ENCODE measurements at regions not wholly inside any gene's neighbourhood (a gene's known extent, or its start where the extent isn't known, plus 50 kb on each side); places are given as distances from the start of the nearest gene placed in this dataset.

GRCh38 chr3:189563853-189564563 lies 67.2 kb upstream of the TP63 start (continued):
- TF ChIP-seq MEF2A (IDR thresholded peaks at IDR 0.05; ENCODE audit: insufficient read depth, low read depth, low read length) (peak; percentile 85), NR2C1 (IDR thresholded peaks at IDR 0.05) (no peak), CTCF (IDR thresholded peaks at IDR 0.05 in 2 of 3, conservative IDR thresholded peaks at IDR 0.05 in 1 of 3; ENCODE audit: control insufficient read depth in 2 of 3, extremely low read depth in 1 of 3, insufficient read depth in 1 of 3, low read depth in 3 of 3, low read length in 3 of 3) (0 out of 6 replicates have a peak, but pooled peaks of 2 of the 3 experiments have one; percentile 3 to 5), MTA2 (IDR thresholded peaks at IDR 0.05; ENCODE audit: low read depth) (peak; percentile 64; the same call in 1 of the 2 replicates), RAD21 (IDR thresholded peaks at IDR 0.05; ENCODE audit: insufficient read depth, low read depth, low read length) (peak; percentile 34; the same call in 1 of the 2 replicates), HDGF (IDR thresholded peaks at IDR 0.05) (no peak), STAT3 (IDR thresholded peaks at IDR 0.05; ENCODE audit: low read depth, low read length) (peak; percentile 89; the same call in 1 of the 2 replicates), REST (IDR thresholded peaks at IDR 0.05; ENCODE audit: low read depth, low read length) (no peak), NBN (IDR thresholded peaks at IDR 0.05) (no peak), GABPA (IDR thresholded peaks at IDR 0.05; ENCODE audit: low read depth) (no peak), EP300 (IDR thresholded peaks at IDR 0.05; ENCODE audit: borderline replicate concordance in 1 of 2, control insufficient read depth in 1 of 2, low read depth in 2 of 2, low read length in 2 of 2) (peak; percentile 43 to 51; a peak in 2 of 4 replicates), DPF2 (IDR thresholded peaks at IDR 0.05) (peak; percentile 63; the same call in 1 of the 2 replicates), CBX3 (IDR thresholded peaks at IDR 0.05; ENCODE audit: borderline replicate concordance, low read depth) (no peak), BCL11A (IDR thresholded peaks at IDR 0.05; ENCODE audit: low read depth, low read length) (peak; percentile 80), YY1 (IDR thresholded peaks at IDR 0.05; ENCODE audit: low read depth, low read length) (0 out of 2 replicates have a peak, but pooled peaks have one; percentile 12)
- TF ChIP-seq, protein P1, sequence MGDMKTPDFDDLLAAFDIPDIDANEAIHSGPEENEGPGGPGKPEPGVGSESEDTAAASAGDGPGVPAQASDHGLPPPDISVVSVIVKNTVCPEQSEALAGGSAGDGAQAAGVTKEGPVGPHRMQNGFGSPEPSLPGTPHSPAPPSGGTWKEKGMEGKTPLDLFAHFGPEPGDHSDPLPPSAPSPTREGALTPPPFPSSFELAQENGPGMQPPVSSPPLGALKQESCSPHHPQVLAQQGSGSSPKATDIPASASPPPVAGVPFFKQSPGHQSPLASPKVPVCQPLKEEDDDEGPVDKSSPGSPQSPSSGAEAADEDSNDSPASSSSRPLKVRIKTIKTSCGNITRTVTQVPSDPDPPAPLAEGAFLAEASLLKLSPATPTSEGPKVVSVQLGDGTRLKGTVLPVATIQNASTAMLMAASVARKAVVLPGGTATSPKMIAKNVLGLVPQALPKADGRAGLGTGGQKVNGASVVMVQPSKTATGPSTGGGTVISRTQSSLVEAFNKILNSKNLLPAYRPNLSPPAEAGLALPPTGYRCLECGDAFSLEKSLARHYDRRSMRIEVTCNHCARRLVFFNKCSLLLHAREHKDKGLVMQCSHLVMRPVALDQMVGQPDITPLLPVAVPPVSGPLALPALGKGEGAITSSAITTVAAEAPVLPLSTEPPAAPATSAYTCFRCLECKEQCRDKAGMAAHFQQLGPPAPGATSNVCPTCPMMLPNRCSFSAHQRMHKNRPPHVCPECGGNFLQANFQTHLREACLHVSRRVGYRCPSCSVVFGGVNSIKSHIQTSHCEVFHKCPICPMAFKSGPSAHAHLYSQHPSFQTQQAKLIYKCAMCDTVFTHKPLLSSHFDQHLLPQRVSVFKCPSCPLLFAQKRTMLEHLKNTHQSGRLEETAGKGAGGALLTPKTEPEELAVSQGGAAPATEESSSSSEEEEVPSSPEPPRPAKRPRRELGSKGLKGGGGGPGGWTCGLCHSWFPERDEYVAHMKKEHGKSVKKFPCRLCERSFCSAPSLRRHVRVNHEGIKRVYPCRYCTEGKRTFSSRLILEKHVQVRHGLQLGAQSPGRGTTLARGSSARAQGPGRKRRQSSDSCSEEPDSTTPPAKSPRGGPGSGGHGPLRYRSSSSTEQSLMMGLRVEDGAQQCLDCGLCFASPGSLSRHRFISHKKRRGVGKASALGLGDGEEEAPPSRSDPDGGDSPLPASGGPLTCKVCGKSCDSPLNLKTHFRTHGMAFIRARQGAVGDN (IDR thresholded peaks at IDR 0.05): no peak
- TF ChIP-seq, protein P2, sequence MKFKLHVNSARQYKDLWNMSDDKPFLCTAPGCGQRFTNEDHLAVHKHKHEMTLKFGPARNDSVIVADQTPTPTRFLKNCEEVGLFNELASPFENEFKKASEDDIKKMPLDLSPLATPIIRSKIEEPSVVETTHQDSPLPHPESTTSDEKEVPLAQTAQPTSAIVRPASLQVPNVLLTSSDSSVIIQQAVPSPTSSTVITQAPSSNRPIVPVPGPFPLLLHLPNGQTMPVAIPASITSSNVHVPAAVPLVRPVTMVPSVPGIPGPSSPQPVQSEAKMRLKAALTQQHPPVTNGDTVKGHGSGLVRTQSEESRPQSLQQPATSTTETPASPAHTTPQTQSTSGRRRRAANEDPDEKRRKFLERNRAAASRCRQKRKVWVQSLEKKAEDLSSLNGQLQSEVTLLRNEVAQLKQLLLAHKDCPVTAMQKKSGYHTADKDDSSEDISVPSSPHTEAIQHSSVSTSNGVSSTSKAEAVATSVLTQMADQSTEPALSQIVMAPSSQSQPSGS (IDR thresholded peaks at IDR 0.05; ENCODE audit: low read length): peak; percentile 76

All from GM12878 (cell line).